ENCODE measurements at regions not wholly inside any gene's neighbourhood (a gene's known extent, or its start where the extent isn't known, plus 50 kb on each side); places are given as distances from the start of the nearest gene placed in this dataset.

DNA sequence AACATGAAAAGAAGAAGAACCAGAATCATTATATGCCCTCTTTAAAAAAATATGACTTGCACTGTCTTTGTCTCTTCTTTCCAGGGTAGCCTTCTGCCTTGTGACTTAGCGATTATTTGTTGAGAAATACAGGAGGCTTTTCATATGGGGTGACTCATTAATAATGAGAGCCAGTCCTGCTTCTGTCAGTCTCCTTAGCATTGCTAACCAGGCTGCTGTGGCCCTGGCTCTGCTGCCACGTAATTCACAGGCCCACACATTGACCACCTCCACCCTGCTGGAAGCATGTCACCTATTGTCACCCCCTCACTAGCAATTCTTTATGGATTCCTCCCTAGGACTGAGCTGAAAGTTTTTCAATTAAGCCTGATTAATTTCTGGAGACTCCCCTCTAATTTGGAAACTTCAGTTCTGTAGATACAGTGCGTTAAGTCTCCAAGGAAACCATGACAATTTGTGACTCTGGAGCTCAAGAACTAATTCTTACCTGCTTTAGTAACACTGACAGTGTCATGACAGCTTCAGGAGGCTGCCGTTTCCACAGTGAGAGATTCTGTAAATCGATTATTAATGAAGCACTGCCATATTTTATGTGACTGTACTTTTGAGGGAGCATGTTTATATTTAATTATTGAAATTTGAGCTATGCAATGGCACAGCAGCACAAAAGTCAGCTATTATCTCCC lies 267.9 kb upstream of the SP8 start:
- TF ChIP-seq, protein P1, sequence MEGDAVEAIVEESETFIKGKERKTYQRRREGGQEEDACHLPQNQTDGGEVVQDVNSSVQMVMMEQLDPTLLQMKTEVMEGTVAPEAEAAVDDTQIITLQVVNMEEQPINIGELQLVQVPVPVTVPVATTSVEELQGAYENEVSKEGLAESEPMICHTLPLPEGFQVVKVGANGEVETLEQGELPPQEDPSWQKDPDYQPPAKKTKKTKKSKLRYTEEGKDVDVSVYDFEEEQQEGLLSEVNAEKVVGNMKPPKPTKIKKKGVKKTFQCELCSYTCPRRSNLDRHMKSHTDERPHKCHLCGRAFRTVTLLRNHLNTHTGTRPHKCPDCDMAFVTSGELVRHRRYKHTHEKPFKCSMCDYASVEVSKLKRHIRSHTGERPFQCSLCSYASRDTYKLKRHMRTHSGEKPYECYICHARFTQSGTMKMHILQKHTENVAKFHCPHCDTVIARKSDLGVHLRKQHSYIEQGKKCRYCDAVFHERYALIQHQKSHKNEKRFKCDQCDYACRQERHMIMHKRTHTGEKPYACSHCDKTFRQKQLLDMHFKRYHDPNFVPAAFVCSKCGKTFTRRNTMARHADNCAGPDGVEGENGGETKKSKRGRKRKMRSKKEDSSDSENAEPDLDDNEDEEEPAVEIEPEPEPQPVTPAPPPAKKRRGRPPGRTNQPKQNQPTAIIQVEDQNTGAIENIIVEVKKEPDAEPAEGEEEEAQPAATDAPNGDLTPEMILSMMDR (IDR thresholded peaks at IDR 0.05), result no peak
- TF ChIP-seq ZFX (IDR thresholded peaks at IDR 0.05; ENCODE audit: borderline replicate concordance), result no peak
